Epidermal melanocyte (primary cell): ENCODE measurements at regions not wholly inside any gene's neighbourhood (a gene's known extent, or its start where the extent isn't known, plus 50 kb on each side); places are given as distances from the start of the nearest gene placed in this dataset.
"Not testable (repeated sequence)": the region's sequence is repeated elsewhere in the genome, so short reads cannot be mapped to it uniquely, and the experiment has no call there.

ENCODE experiments used
- DNase-seq: peaks from one replicate; pipeline ENCODE4 v3.0.0; 2011; ENCODE audit warnings: low spot score; ENCODE audit not compliant: insufficient read length

- no peak for DNase-seq
Measured at GRCh38 chr22:25395468-25395867, 169.0 kb upstream of the GRK3 start.

- no peak for DNase-seq
Measured at GRCh38 chr22:25395915-25396314, 168.6 kb upstream of the GRK3 start.

DNA sequence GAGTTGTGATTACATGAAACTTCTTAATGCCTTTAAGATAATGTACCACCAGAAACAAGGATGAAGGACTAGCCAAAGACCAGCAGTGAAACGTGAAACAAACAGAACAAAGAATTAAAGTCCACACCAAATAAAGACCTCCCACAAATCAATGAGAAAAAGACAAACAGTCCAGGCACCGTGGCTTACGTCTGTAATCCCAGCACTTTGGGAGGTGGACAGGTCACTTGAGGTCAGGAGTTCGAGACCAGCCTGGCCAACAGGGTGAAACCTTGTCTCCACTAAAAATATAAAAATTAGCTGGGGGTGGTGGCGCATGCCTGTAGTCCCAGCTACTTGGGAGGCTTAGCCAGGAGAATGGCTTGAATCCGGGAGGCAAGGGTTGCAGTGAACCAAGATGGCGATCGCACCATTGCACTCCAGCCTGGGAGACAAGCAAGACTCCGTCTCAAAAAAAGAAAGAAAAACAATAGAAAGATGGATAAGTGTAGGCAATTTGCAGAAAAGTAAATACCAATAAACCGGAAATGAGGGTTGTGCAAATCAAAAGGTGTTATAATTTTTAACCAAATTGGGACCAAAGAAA lies 167.8 kb upstream of the GRK3 start:
- no peak for DNase-seq

DNA sequence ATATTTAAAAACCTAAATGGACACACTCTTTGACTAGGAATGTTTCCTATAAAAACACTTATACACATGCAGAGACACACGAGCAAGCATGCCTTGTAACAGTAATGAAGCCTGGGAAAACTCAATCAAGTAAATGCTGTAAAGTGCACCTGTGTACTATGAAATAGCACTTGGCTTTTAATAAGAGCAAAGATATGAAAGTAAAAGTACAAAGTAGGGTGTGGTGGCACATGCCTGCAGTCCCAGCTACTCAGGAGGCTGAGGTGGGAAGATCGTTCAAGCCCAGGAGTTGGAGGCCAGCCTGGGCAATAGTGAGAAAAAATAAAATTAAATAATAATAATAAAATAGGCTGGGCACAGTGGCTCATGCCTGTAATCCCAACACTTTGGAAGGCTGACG lies 166.9 kb upstream of the GRK3 start:
- no peak for DNase-seq

DNA sequence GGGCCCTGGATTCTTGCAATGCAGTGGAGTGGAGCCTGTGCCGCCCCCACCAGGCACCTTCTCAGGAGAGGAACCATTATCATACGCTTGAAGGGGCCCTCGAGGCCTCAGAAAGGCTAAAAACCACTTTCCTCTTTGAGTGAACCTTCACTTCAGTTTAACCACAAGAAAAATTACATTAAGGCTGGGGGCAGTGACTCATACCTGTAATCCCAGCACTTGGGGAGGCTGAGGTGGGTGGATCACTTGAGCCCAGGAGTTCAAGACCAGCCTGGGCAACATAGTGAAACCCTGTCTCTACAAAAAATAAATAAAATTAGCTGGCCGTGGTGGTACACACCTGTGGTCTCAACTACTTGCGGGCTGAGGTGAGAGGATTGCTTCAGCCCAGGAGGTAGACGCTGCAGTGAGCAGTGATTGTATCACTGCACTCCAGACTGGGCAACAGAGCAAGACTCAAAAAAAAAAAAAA lies 165.8 kb upstream of the GRK3 start:
- not testable (repeated sequence) for DNase-seq

DNA sequence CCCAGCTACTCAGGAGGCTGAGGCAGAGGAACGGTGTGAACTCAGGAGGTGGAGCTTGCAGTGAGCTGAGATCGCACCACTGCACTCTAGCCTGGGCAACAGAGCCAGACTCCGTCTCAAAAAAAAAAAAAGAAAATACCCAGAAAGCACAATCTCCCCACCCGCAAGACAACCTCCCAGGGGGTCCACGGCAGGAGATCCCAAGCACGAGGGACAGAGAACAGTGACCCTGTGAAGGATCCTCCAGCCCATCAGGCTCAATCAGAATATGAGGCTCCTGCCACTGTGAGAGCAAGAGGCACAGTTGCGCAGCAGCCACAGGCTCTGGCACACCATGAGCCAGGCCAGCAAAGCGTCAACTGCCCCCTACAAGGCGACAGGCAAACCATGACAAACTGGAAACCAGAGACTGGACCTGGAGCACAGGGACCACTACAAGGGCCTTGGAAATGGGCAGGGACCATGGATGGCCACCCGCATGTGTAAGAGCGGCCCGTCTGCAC lies 164.8 kb upstream of the GRK3 start:
- DNase-seq: no peak

GRCh38 chr22:25402160-25402500 lies 162.3 kb upstream of the GRK3 start:
- no peak for DNase-seq

DNA sequence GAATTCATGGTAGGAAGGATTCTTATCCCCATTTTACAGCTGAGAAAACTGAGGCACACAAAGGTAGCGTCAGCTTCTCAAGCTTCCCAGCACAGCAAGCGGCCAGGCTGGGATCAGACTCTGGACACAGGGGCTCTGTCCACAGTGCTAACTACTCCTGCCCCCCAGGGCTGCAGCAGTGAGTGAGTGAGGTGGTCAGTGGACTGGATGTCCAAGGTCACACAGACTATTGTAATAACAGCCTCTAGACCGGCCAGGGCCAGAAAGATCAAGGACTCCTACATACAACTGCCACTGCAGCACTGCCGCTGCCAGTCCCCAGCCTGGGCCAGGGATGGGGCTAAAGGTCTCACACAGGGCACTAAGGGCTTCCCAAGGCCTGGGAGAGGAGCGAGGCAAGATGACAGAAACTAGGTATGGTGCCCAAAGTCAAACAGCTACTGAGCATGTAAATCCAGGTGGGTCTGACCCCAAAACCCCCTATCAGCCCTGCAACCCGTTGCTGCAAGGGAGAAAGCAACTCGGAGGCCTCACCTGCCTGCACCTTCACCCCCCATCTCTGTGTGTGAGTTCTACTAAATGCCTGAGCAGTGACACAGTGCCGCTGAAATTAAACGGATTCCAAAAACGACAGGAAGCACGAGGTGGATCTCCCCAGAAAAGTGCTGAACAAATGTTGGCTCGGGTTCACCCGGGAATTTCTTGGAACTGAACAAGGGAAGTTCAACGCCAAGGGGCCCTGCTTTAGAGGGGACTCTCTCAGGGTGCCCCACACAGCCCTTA lies 161.8 kb upstream of the GRK3 start:
- no peak for DNase-seq

DNA sequence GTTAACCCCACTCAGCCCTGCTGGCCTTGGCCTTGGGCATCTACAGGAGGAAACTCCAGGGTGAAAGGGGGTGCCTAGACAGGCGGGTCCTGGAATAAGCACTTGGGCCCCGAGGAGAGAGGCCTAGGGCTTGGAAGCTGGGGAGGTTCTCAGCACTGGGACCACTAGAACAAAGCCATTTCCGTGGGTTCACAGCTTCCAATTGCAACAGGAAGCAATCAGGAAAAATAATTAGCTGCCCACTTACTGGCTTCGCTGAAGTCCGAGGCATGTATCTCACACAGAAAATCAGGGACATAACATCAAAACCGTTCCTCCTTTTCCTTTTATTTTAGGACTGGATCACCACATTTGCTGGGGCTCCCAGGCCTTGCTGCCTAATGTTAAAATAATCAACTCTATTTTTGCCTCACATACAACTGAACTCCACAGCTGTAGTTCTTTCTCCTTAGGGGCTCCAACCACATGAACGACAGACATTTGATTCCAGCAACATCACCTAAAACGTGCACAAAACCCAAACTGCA lies 161.1 kb upstream of the GRK3 start:
- no peak for DNase-seq

- DNase-seq: peak; percentile 49
Measured at GRCh38 chr22:25403811-25404471, 160.5 kb upstream of the GRK3 start.

- DNase-seq: no peak
Measured at GRCh38 chr22:25404556-25404927, 159.9 kb upstream of the GRK3 start.

DNA sequence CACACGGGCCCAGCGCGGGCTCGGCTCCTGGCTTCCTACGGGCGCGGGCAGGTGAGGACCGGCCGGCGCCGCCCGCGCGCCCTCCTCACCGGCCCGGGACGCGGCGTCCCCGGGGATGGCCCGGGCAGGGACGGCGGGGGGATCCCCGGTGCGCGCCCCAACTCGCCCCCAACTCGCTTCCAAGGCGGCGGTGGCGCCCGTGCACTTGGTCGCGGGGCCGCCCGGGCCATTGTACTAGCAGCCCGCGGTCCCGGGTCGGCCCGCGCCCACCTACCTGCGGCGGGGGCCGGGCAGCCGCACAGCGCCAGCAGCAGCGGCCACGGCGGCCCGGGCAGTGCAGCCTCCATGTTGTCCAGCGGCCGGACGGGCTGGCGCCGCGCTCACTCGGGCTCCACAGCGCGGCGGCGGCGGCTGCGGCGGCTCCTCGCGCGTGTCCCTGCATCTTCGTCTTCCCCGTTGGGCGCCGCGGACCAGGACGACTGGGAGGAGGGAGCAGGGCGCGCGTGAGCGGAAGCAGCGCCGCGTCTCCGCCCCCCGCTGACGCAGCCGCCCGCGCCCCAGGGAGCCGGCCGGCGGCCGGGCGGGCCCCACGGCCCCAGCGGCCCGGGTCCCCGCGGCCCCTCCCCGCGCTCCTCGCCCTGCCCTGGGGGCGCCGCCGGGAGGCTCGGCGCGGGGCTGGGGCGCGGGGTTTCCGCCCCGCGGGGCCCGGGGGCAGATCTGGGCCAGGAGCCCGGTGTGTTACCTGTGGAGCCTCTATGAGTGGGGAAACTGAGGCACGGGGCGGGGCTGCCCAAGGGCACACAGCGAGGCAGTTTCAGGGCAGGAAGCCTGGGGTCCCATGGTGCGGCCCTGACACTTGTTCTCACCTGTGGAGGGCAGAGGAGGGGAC lies 159.3 kb upstream of the GRK3 start:
- DNase-seq: peak; percentile 88

DNA sequence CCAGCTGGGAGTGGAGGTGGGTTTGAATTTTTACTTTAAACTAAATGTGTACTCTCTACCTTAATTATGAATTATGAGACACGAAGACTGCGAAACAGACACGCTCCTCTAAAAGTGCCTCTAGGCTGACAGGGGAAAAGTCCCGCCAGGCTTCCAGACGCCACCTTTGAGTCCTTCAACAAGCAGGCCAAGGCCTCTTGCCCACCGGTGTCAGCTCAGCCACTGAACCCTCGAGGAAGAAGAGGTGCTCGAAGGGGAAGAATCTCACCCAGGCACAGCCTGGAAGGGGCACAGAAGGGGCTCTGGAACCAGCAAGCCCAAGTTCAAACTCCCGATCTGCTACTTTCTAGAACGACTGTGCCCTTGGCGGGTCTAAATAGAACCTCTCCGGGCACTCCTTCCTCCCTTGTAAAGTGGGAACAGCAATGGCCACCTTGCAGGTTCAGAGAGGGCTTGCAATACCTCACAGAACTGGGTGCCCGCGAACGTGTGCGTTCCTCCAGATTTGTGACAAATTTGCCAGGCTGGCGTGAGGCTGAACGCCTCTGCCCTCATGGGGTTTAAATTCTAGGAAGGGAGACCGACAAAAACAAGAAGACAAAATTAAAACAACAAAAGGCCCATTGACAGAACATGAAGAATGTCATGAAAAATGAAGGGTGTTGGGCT lies 158.5 kb upstream of the GRK3 start:
- DNase-seq: no peak

GRCh38 chr22:25406510-25407210 lies 157.8 kb upstream of the GRK3 start:
- DNase-seq: no peak

DNA sequence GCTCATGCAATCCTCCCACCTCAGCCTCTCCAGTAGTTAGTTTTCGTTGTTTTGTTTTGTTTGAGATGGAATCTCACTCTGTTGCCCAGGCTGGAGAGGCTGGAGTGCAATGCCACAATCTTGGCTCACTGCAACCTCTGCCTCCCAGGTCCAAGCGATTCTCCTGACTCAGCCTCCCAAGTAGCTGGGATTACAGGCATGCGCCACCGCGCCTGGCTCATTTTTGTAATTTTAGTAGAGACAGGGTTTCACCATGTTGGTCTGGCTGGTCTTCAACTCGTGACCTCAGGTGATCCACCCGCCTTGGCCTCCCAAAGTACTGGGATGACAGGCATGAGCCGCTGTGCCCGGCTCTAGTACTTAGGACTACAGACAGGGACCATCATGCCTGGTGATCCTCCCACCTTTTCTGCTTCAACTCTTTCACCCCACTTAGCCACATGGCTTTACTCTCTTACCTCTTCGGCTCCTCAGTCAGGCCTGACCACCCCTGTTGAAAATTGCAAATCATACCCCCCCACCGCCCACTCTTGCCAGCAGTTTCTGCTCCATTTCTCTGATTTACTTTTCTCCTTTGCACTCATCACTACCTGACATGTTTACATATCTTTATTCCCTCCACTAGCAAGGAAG lies 157.1 kb upstream of the GRK3 start:
- DNase-seq: no peak

- no peak for DNase-seq
Measured at GRCh38 chr22:25407859-25408229, 156.6 kb upstream of the GRK3 start.

DNA sequence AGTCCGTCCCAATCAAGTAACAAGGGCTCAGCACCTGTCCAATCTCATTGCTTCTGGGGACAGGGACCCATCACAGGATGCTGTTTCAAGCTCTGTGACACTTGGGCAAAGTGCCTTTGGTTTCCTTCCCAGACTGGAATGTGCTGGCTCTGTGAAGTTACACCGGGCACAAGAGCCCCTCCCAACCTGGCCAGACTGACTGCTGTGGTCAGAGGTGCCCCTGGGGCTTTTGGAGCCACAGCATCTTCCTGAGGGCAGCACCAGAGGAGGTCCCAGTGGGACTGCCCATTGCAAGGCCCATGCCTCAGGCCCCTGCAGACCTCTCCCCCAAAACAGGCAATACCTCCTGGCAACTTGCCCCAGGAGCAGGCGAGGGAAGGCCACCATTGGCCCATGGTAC lies 155.2 kb upstream of the GRK3 start:
- DNase-seq: no peak

GRCh38 chr22:25410849-25411248 lies 153.6 kb upstream of the GRK3 start:
- DNase-seq: no peak

DNA sequence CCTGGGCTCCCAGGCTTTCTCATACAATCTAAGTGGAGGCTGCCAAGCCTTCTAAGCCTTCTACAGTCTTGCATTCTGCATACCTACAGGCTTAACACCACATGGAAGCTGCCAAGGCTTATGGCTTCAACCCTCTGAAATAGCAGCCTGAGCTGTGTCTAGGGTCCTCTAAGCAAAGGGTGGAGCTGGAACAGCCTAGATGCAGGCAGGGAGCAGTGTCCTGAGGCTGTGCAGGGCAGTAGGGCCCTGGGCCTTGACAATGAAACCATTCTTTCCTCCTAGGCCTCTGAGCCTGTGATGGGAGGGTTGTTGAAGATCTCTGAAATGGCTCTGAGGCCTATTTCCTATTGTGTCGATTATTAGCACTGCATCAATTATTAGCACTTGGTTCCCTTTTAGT lies 150.9 kb upstream of the GRK3 start:
- no peak for DNase-seq

- not testable (repeated sequence) for DNase-seq
Measured at GRCh38 chr22:25415731-25416130, 148.7 kb upstream of the GRK3 start.
